IMR-90 (cell line): ENCODE measurements at regions not wholly inside any gene's neighbourhood (a gene's known extent, or its start where the extent isn't known, plus 50 kb on each side); places are given as distances from the start of the nearest gene placed in this dataset.

Experiments used
- ATAC-seq: fragments of 200-7000 bp; cut with Tn5 transposase; 2 replicates; pipeline ENCODE4 v1.9.1; 2020; ENCODE audit warnings: low read depth, mild to moderate bottlenecking, moderate library complexity
- BruUV-seq: library from RNA; stranded (reverse); fragments of 400-500 nt; replicated peaks from 2 replicates; lab custom pipeline; 2021; lab: Mats Ljungman, UMichigan
- CTCF ChIA-PET: fragments of 300-600 bp; formaldehyde crosslinking; extraction: SDS; loops from one replicate; lab custom pipeline; 2021; ENCODE audit warnings: antibody characterized with exemption; lab: Yijun Ruan, JAX
- POLR2A ChIA-PET: fragments of 300-600 bp; sonication (Branson Sonifier 250); formaldehyde crosslinking; loops from one replicate; lab custom pipeline; 2022; ENCODE audit warnings: antibody characterized with exemption; ENCODE audit not compliant: unreplicated experiment; lab: Charles Lee
- DNase-seq: peaks from one replicate; pipeline ENCODE4 v3.0.0; 2013
- H2AFZ ChIP-seq: replicated peaks from 2 replicates; pipeline ENCODE3; 2013; ENCODE audit warnings: low read length, mild to moderate bottlenecking; ENCODE audit not compliant: poor library complexity
- H2AK5ac ChIP-seq: 2 replicates; pipeline ENCODE4 v1.6.1; 2013; ENCODE audit warnings: low read depth, low read length, inconsistent platforms
- H2AK9ac ChIP-seq: replicated peaks from 2 replicates; pipeline ENCODE3; 2013; ENCODE audit warnings: mild to moderate bottlenecking, low read depth, low read length, moderate library complexity; ENCODE audit not compliant: poor library complexity
- H2BK120ac ChIP-seq: 2 replicates; pipeline ENCODE4 v1.6.1; 2013; ENCODE audit warnings: low read depth, low read length, inconsistent platforms
- H2BK15ac ChIP-seq: 3 replicates; pipeline ENCODE4 v1.6.1; 2013; ENCODE audit warnings: low read depth, low read length, inconsistent platforms
- H2BK20ac ChIP-seq: 2 replicates; pipeline ENCODE4 v1.6.1; 2013; ENCODE audit warnings: low read depth, mild to moderate bottlenecking, inconsistent platforms, low read length, moderate library complexity
- H2BK5ac ChIP-seq: 2 replicates; pipeline ENCODE4 v1.6.1; 2013; ENCODE audit warnings: mild to moderate bottlenecking, low read depth, low read length, inconsistent platforms; ENCODE audit not compliant: poor library complexity, severe bottlenecking
- H3K14ac ChIP-seq: replicated peaks from 2 replicates; pipeline ENCODE4 v1.6.1; 2013; ENCODE audit warnings: low read depth, low read length, inconsistent platforms
- H3K18ac ChIP-seq: 2 replicates; pipeline ENCODE4 v1.6.1; 2013; ENCODE audit warnings: low read depth, low read length, control low read depth
- H3K23ac ChIP-seq: 2 replicates; pipeline ENCODE4 v1.6.1; 2013; ENCODE audit warnings: low read depth, low read length, inconsistent platforms
- H3K27ac ChIP-seq: 2 replicates; pipeline ENCODE4 v1.5.1; 2013; ENCODE audit warnings: mild to moderate bottlenecking, control low read depth, low read length; ENCODE audit not compliant: insufficient read depth
- H3K27me3 ChIP-seq: 2 replicates; pipeline ENCODE4 v1.6.1; 2013; ENCODE audit warnings: low read length; ENCODE audit not compliant: control insufficient read depth, insufficient read depth
- H3K36me3 ChIP-seq: 2 replicates; pipeline ENCODE4 v1.6.1; 2013; ENCODE audit warnings: low read length, mixed read lengths; ENCODE audit not compliant: control insufficient read depth, insufficient read depth
- H3K4ac ChIP-seq: 2 replicates; pipeline ENCODE4 v1.6.1; 2013; ENCODE audit warnings: low read depth, low read length, inconsistent platforms
- H3K4me1 ChIP-seq: 2 replicates; pipeline ENCODE4 v1.6.1; 2013; ENCODE audit warnings: low read length, mixed read lengths; ENCODE audit not compliant: control insufficient read depth, insufficient read depth
- H3K4me2 ChIP-seq: 2 replicates; pipeline ENCODE4 v1.6.1; 2013; ENCODE audit warnings: low read depth, mild to moderate bottlenecking, control low read depth, low read length, moderate library complexity
- H3K4me3 ChIP-seq: 2 replicates; pipeline ENCODE4 v1.5.1; 2013; ENCODE audit warnings: low read depth, mild to moderate bottlenecking, control low read depth, low read length, moderate library complexity; ENCODE audit not compliant: insufficient read depth
- H3K56ac ChIP-seq: 2 replicates; pipeline ENCODE4 v1.6.1; 2013; ENCODE audit warnings: low read length, inconsistent platforms; ENCODE audit not compliant: insufficient read depth; ENCODE audit errors: extremely low read depth
- H3K79me1 ChIP-seq, 2 experiments: 2 replicates each; pipeline ENCODE4 v1.6.1; 2013; ENCODE audit warnings: low read length in 2 of 2, inconsistent platforms in 1 of 2, low read depth in 1 of 2
- H3K9ac ChIP-seq: 2 replicates; pipeline ENCODE4 v1.6.1; 2013; ENCODE audit warnings: low read depth, low read length, control low read depth
- H3K9me1 ChIP-seq: 2 replicates; pipeline ENCODE4 v1.6.1; 2013; ENCODE audit warnings: low read length, inconsistent platforms; ENCODE audit not compliant: insufficient read depth
- H3K9me3 ChIP-seq: 2 replicates; pipeline ENCODE4 v1.6.1; 2013; ENCODE audit warnings: low read length; ENCODE audit not compliant: control insufficient read depth, insufficient read depth
- H4K20me1 ChIP-seq: 2 replicates; pipeline ENCODE4 v1.6.1; 2013; ENCODE audit warnings: low read length, inconsistent platforms; ENCODE audit not compliant: insufficient read depth
- H4K5ac ChIP-seq: 2 replicates; pipeline ENCODE4 v1.6.1; 2013; ENCODE audit warnings: mild to moderate bottlenecking, low read depth, low read length, control low read depth
- H4K8ac ChIP-seq, 2 experiments: 2 replicates each; pipeline ENCODE4 v1.6.1; 2013; ENCODE audit warnings: low read depth in 2 of 2, low read length in 2 of 2, control low read depth in 1 of 2, inconsistent platforms in 1 of 2
- H4K91ac ChIP-seq: 2 replicates; pipeline ENCODE4 v1.6.1; 2013; ENCODE audit warnings: low read depth, low read length, inconsistent platforms; ENCODE audit not compliant: insufficient read depth
- BHLHE40 ChIP-seq: fragments of 150-350 bp; IDR thresholded peaks from 2 replicates; pipeline ENCODE4 v1.6.1; 2016; ENCODE audit warnings: mild to moderate bottlenecking, low read depth, low read length
- CEBPB ChIP-seq: IDR thresholded peaks from 2 replicates; pipeline ENCODE4 v1.6.1; 2012; ENCODE audit warnings: low read depth, low read length, improper control_type of control experiment
- CHD1 ChIP-seq: IDR thresholded peaks from 2 replicates; pipeline ENCODE4 v1.6.1; 2012; ENCODE audit warnings: low read depth, low read length, improper control_type of control experiment
- CTCF ChIP-seq: conservative IDR thresholded peaks from 2 replicates; pipeline ENCODE4 v1.5.1; 2012; ENCODE audit warnings: mild to moderate bottlenecking, low read depth, low read length, improper control_type of control experiment
- MXI1 ChIP-seq: IDR thresholded peaks from 2 replicates; pipeline ENCODE4 v1.6.1; 2012; ENCODE audit warnings: low read depth, mild to moderate bottlenecking, low read length, moderate library complexity, borderline replicate concordance
- NFE2L2 ChIP-seq: fragments of 150-350 bp; IDR thresholded peaks from 2 replicates; pipeline ENCODE4 v1.6.1; 2016; ENCODE audit warnings: low read depth, mild to moderate bottlenecking, low read length
- RFX5 ChIP-seq: IDR thresholded peaks from 2 replicates; pipeline ENCODE4 v1.8.0; 2012; ENCODE audit warnings: low read depth, mild to moderate bottlenecking, low read length, moderate library complexity
- WGBS, 2 experiments: methylation state at CpG; one replicate each; pipeline versions ENCODE4 v1.1.5 to v1.1.7; 2013; ENCODE audit warnings: missing lambda C conversion rate in 2 of 2; ENCODE audit not compliant: insufficient read length in 1 of 2; ENCODE audit errors: extremely low coverage in 2 of 2; 5-methylcytosine and 5-hydroxymethylcytosine counted together
- dilution Hi-C: fragments of 300-500 bp; cut with HindIII; formaldehyde crosslinking; loops from one replicate; pipeline ENCODE4 v1.14.3; 2018; ENCODE audit warnings: low sequenced_read_pairs; ENCODE audit not compliant: unreplicated experiment
- in situ Hi-C: fragments of 300-500 bp; cut with MboI; formaldehyde crosslinking; loops from 3 replicates; pipeline ENCODE4 v1.14.3; 2019; ENCODE audit warnings: low sequenced_read_pairs, inconsistent platforms, mixed read lengths
- intact Hi-C: fragments of 100-400 bp; cut with micrococcal nuclease; formaldehyde crosslinking; loops from 2 replicates; pipeline ENCODE4 v1.10.0; 2022
- TF ChIP-seq, protein P1 (sequence below): fragments of 150-350 bp; IDR thresholded peaks from 2 replicates; pipeline ENCODE4 v1.6.1; 2017; ENCODE audit warnings: mild to moderate bottlenecking, antibody characterized with exemption, low read length, low read depth

- BruUV-seq, result no TSS peak
- dilution Hi-C loops, result no loop called here
- CTCF ChIA-PET, result no interaction called here
Observed at GRCh38 chr12:82300611-82301010, 57.6 kb downstream of the CCDC59 start.

More at GRCh38 chr12:82300611-82301010, 57.6 kb downstream of the CCDC59 start:
- Histone ChIP-seq H2AK9ac (no peak overlapping the region), H2BK15ac (no peak overlapping the region), H3K36me3 (no peaks in the 10 kb centered on the region), H3K9me1 (no peaks in the 10 kb centered on the region), H3K18ac (no peak overlapping the region), H3K79me1 (no peaks in the 10 kb centered on the region), H2AFZ (no peak overlapping the region), H4K8ac (no peak overlapping the region), H3K4ac (no peak overlapping the region), H3K4me2 (no peak overlapping the region), H3K27me3 (no peaks in the 10 kb centered on the region), H3K9me3 (peaks cover 2% of the 10 kb centered on the region; the same call in 1 of the 2 replicates), H2BK120ac (no peak overlapping the region), H3K9ac (no peak overlapping the region), H3K4me3 (no peak overlapping the region), H3K4me1 (no peaks in the 10 kb centered on the region), H2AK5ac (no peak overlapping the region), H2BK20ac (no peak overlapping the region), H3K23ac (no peak overlapping the region), H4K5ac (no peak overlapping the region), H3K56ac (no peak overlapping the region), H4K20me1 (no peaks in the 10 kb centered on the region), H2BK5ac (no peak overlapping the region), H3K27ac (no peak overlapping the region), H3K14ac (no peak overlapping the region), H4K91ac (no peak overlapping the region)
- POLR2A ChIA-PET, result no interaction called here
- ATAC-seq, result no peak
- no peak for DNase-seq
- intact Hi-C loops, result no loop called here
- in situ Hi-C loops, result no loop called here
- TF ChIP-seq BHLHE40, result no peak
- TF ChIP-seq RFX5, result no peak
- TF ChIP-seq, protein P1, sequence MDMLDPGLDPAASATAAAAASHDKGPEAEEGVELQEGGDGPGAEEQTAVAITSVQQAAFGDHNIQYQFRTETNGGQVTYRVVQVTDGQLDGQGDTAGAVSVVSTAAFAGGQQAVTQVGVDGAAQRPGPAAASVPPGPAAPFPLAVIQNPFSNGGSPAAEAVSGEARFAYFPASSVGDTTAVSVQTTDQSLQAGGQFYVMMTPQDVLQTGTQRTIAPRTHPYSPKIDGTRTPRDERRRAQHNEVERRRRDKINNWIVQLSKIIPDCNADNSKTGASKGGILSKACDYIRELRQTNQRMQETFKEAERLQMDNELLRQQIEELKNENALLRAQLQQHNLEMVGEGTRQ, result no peak
- no peak for TF ChIP-seq NFE2L2
- TF ChIP-seq CEBPB, result no peak
- no peak for TF ChIP-seq CHD1
- no peak for TF ChIP-seq CTCF
- TF ChIP-seq MXI1, result no peak
- WGBS, 2 experiments, result no CpG with 5 or more reads among the region's 3 CpGs
